Pancreas (tissue), 10 donors: ENCODE measurements at regions not wholly inside any gene's neighbourhood (a gene's known extent, or its start where the extent isn't known, plus 50 kb on each side); places are given as distances from the start of the nearest gene placed in this dataset.
"Not testable (repeated sequence)": the region's sequence is repeated elsewhere in the genome, so short reads cannot be mapped to it uniquely, and the experiment has no call there.

Experiments used
- ATAC-seq, 4 donors: fragments of 200-7000 bp; cut with Tn5 transposase; one replicate each; pipeline versions ENCODE4 v1.8.0 to v1.9.1; 2020; ENCODE audit warnings: mild to moderate bottlenecking in 4 of 4, moderate library complexity in 4 of 4
- DNase-seq, 6 donors: peaks; one replicate each; pipeline ENCODE4 v3.0.0-alpha.2; 2020
- FAIRE-seq: peaks from 2 replicates; lab custom pipeline; 2012; peaks lifted over from hg19 to GRCh38; lab: Jason Lieb, UNC
- H3K27ac ChIP-seq, 4 donors: fragments of 200-600 bp; sonication (generic); 1 replicate in 3 of 4; 2 replicates in 1 of 4; pipeline versions ENCODE4 v1.5.0 to v1.8.0; 2020
- H3K27me3 ChIP-seq, 4 donors: fragments of 200-600 bp; one replicate each; pipeline ENCODE4 v1.8.0; 2021
- H3K36me3 ChIP-seq, 3 donors: fragments of 200-600 bp; sonication (generic) in 1 of 3; one replicate each; pipeline versions ENCODE4 v1.5.0 to v1.8.0; 2020 to 2021
- H3K4me1 ChIP-seq, 3 donors: fragments of 200-600 bp; one replicate each; pipeline ENCODE4 v1.8.0; 2021
- H3K4me3 ChIP-seq, 4 donors: fragments of 200-600 bp; sonication (generic) in 2 of 4; one replicate each; pipeline versions ENCODE4 v1.5.0 to v1.8.0; 2020 to 2021
- H3K9me3 ChIP-seq, 4 donors: fragments of 200-600 bp; one replicate each; pipeline ENCODE4 v1.8.0; 2021
- CTCF ChIP-seq, 4 donors: fragments of 200-600 bp; sonication (generic) in 3 of 4; IDR thresholded peaks; one replicate each; pipeline versions ENCODE4 v1.5.0 to v1.8.0; 2021; ENCODE audit warnings: antibody characterized with exemption in 4 of 4
- WGBS, 2 donors: extraction: QIAGEN DNeasy Blood & Tissue Kit; methylation state at CpG; one replicate each; pipeline ENCODE4 v1.1.7; 2013; 5-methylcytosine and 5-hydroxymethylcytosine counted together
- intact Hi-C, 3 donors: fragments of 100-400 bp; cut with DNase I; formaldehyde crosslinking; loops; one replicate each; pipeline versions ENCODE4 v1.11.1 to v1.14.2; 2022
- donor health status: healthy with polysubstance abuse.
- donor health status: DM: no; HTN: no; CAD: no; lungs with moderate emphysema.
- donor health status: DM: no; HTN: no; CAD: no.
- donor health status: control.
- donor health status: control.
- donor health status: Bipolar disorder and iron deficiency.
- donor health status: DM: yes; HTN: yes; CAD: no.
- donor health status: DM: no; HTN: no; CAD: no.
- donor health status: DM: no; HTN: no; CAD: no.
- donor health status: DM: yes; HTN: yes; CAD: no.

- FAIRE-seq, H3K4me1 ChIP-seq: not testable (repeated sequence)
- 64 to 76% methylated on average over 10 of the region's 10 CpGs for WGBS, 2 donors
Measured at GRCh38 chrX:140633105-140633504, 76.5 kb upstream of the LINC00632 start.

GRCh38 chrX:140608111-140608510 lies 101.4 kb upstream of the LINC00632 start:
- H3K27me3 ChIP-seq = no peaks in the 10 kb centered on the region
- DNase-seq (no peak), FAIRE-seq (no peak), ATAC-seq (no peak)
- no peaks in the 10 kb centered on the region for H3K4me1 ChIP-seq
- intact Hi-C loops = no loop called here
- H3K4me3 ChIP-seq = no peak overlapping the region
- TF ChIP-seq CTCF (IDR thresholded peaks at IDR 0.05) = no peak
- H3K9me3 ChIP-seq = no peaks in the 10 kb centered on the region
- no peak overlapping the region for H3K27ac ChIP-seq
- no peaks in the 10 kb centered on the region for H3K36me3 ChIP-seq

More at GRCh38 chrX:140633105-140633504, 76.5 kb upstream of the LINC00632 start:
- H3K4me3 ChIP-seq, intact Hi-C loops, H3K27ac ChIP-seq, ATAC-seq, H3K36me3 ChIP-seq, H3K9me3 ChIP-seq, DNase-seq: not testable (repeated sequence)
- peaks cover 0 to 13% (median 2%) of the 10 kb centered on the region in 4 donors for H3K27me3 ChIP-seq

GRCh38 chrX:140602140-140602539 lies 97.3 kb upstream of the SOX3 start:
- ATAC-seq = no peak
- no peaks in the 10 kb centered on the region for H3K4me1 ChIP-seq
- intact Hi-C loops = no loop called here

GRCh38 chrX:140599851-140600250 lies 95.0 kb upstream of the SOX3 start:
- DNase-seq = no peak
- no peak for TF ChIP-seq CTCF (IDR thresholded peaks at IDR 0.05)
- intact Hi-C loops = no loop called here

More at GRCh38 chrX:140602140-140602539, 97.3 kb upstream of the SOX3 start:
- no peak overlapping the region for H3K27ac ChIP-seq
- no peak for FAIRE-seq
- TF ChIP-seq CTCF (IDR thresholded peaks at IDR 0.05) = no peak
- DNase-seq = no peak
- H3K27me3 ChIP-seq = peaks cover 0 to 6% (median 2%) of the 10 kb centered on the region in 4 donors
- 37 to 58% methylated on average over 3 of the region's 3 CpGs for WGBS, 2 donors
- no peak overlapping the region for H3K4me3 ChIP-seq
- no peaks in the 10 kb centered on the region for H3K36me3 ChIP-seq
- no peaks in the 10 kb centered on the region for H3K9me3 ChIP-seq

GRCh38 chrX:140589657-140590056 lies 84.8 kb upstream of the SOX3 start:
- H3K27ac ChIP-seq = no peak overlapping the region
- intact Hi-C loops = no loop called here
- no peak for TF ChIP-seq CTCF (IDR thresholded peaks at IDR 0.05)
- peaks cover 0 to 4% (median 0%) of the 10 kb centered on the region in 4 donors for H3K27me3 ChIP-seq
- H3K4me1 ChIP-seq = no peaks in the 10 kb centered on the region
- no peaks in the 10 kb centered on the region for H3K9me3 ChIP-seq
- DNase-seq (no peak), FAIRE-seq (no peak), ATAC-seq (no peak)
- H3K4me3 ChIP-seq = no peak overlapping the region
- no peaks in the 10 kb centered on the region for H3K36me3 ChIP-seq
- 82 to 84% methylated on average over 2 of the region's 2 CpGs for WGBS, 2 donors

More at GRCh38 chrX:140599851-140600250, 95.0 kb upstream of the SOX3 start:
- Histone ChIP-seq H3K27me3 (peaks cover 0 to 6% (median 2%) of the 10 kb centered on the region in 4 donors), H3K9me3 (no peaks in the 10 kb centered on the region), H3K27ac (no peak overlapping the region), H3K36me3 (no peaks in the 10 kb centered on the region), H3K4me1 (no peaks in the 10 kb centered on the region), H3K4me3 (no peak overlapping the region)
- ATAC-seq (no peak), FAIRE-seq (no peak)
- WGBS, 2 donors = 57 to 66% methylated on average over 3 of the region's 3 CpGs
